GM12874 (cell line): ENCODE measurements at regions not wholly inside any gene's neighbourhood (a gene's known extent, or its start where the extent isn't known, plus 50 kb on each side); places are given as distances from the start of the nearest gene placed in this dataset.

ENCODE experiments used
- CTCF ChIP-seq: IDR thresholded peaks from 2 replicates; pipeline ENCODE4 v1.5.1; 2011; ENCODE audit warnings: low read depth, mild to moderate bottlenecking, control low read depth, low read length, moderate library complexity; ENCODE audit not compliant: insufficient read depth

GRCh38 chr2:145994910-145995309, 1475.0 kb upstream of the ZEB2 start:
- no peak for TF ChIP-seq CTCF

- TF ChIP-seq CTCF = no peak
Observed at GRCh38 chr2:145992572-145992971, 1472.7 kb upstream of the ZEB2 start.

GRCh38 chr2:145987793-145988192, 1467.9 kb upstream of the ZEB2 start:
- no peak for TF ChIP-seq CTCF

GRCh38 chr2:145985517-145985916, 1465.6 kb upstream of the ZEB2 start:
- no peak for TF ChIP-seq CTCF

GRCh38 chr2:145984580-145984979, 1464.7 kb upstream of the ZEB2 start:
- no peak for TF ChIP-seq CTCF

- no peak for TF ChIP-seq CTCF
Observed at GRCh38 chr2:145980318-145980717, 1460.4 kb upstream of the ZEB2 start.

GRCh38 chr2:145975406-145975805, 1455.5 kb upstream of the ZEB2 start:
- no peak for TF ChIP-seq CTCF

- TF ChIP-seq CTCF = no peak
Observed at GRCh38 chr2:145961846-145962245, 1441.9 kb upstream of the ZEB2 start.
